Activated naive CD8-positive, alpha-beta T cell treated with anti-CD3 and anti-CD28 coated beads for 36 hours (primary cell): ENCODE measurements at regions not wholly inside any gene's neighbourhood (a gene's known extent, or its start where the extent isn't known, plus 50 kb on each side); places are given as distances from the start of the nearest gene placed in this dataset.
A peak's percentile ranks its signal among the peaks of the same experiment; 100 is the strongest.
"Not testable (repeated sequence)": the region's sequence is repeated elsewhere in the genome, so short reads cannot be mapped to it uniquely, and the experiment has no call there.

Experiments used
- DNase-seq: peaks from one replicate; pipeline ENCODE4 v3.0.0; 2021
- H3K27ac Mint-ChIP-seq: one replicate; pipeline ENCODE4 v1.8.0; 2022; ENCODE audit warnings: mild to moderate bottlenecking, moderate library complexity, mixed read lengths
- H3K27me3 Mint-ChIP-seq: one replicate; pipeline ENCODE4 v1.8.0; 2022; ENCODE audit warnings: mild to moderate bottlenecking, mixed read lengths
- H3K36me3 Mint-ChIP-seq: one replicate; pipeline ENCODE4 v1.8.0; 2021; ENCODE audit warnings: mild to moderate bottlenecking, mixed read lengths
- H3K4me1 Mint-ChIP-seq: one replicate; pipeline ENCODE4 v1.8.0; 2021; ENCODE audit warnings: mixed read lengths
- H3K4me3 Mint-ChIP-seq: one replicate; pipeline ENCODE4 v1.8.0; 2022; ENCODE audit warnings: mild to moderate bottlenecking, moderate library complexity, mixed read lengths
- H3K9me3 Mint-ChIP-seq: one replicate; pipeline ENCODE4 v1.8.0; 2022; ENCODE audit warnings: mixed read lengths

- DNase-seq: peak; percentile 81
- Mint-ChIP-seq H3K4me1 (peaks cover 40% of the 10 kb centered on the region), H3K4me3 (peak overlapping the region; percentile 88), H3K27ac (peak overlapping the region; percentile 97)
- not testable (repeated sequence) for H3K9me3 Mint-ChIP-seq, H3K36me3 Mint-ChIP-seq, H3K27me3 Mint-ChIP-seq
Measured at GRCh38 chr6:27831434-27832081, 80.6 kb downstream of the OR2B2 start.

DNA sequence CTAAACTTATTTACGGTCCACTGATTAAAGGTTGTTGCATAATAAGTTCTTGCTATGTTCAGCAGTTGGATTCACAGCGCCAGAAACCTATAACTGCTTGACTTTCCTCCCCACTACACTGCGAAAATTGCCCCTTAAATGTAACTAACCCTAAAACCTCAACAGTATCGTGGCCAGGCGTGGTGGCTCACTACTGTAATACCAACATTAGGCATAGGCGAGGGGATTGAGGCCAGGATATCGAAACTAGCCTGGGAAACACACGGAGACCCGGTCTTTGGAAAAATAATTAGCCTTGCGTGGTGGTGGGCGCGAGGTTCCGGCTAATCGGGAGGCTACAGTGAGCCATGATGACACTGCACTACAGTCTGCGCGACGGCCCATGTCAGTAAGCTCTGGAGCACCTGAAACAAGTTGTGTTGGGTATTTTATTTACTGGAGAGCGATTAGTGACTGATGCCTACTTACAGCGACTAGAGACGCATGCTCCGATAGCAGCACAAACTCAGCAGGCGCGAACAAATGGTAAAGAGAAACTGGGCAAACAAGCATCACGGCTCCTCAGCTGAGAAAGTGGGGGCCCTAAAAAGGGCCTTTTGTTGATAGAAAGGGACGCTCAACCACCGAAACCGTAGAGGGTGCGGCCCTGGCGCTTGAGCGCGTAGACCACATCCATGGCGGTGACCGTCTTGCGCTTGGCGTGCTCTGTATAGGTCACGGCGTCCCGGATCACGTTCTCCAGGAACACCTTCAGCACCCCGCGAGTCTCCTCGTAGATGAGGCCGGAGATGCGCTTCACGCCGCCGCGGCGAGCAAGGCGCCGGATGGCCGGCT is 81.4 kb downstream of the OR2B2 start:
- H3K36me3 Mint-ChIP-seq, H3K27me3 Mint-ChIP-seq, H3K9me3 Mint-ChIP-seq: not testable (repeated sequence)
- peak overlapping the region; percentile 97 for H3K27ac Mint-ChIP-seq
- peak; percentile 52 for DNase-seq
- peak overlapping the region; percentile 88 for H3K4me3 Mint-ChIP-seq
- peaks cover 35% of the 10 kb centered on the region for H3K4me1 Mint-ChIP-seq

DNA sequence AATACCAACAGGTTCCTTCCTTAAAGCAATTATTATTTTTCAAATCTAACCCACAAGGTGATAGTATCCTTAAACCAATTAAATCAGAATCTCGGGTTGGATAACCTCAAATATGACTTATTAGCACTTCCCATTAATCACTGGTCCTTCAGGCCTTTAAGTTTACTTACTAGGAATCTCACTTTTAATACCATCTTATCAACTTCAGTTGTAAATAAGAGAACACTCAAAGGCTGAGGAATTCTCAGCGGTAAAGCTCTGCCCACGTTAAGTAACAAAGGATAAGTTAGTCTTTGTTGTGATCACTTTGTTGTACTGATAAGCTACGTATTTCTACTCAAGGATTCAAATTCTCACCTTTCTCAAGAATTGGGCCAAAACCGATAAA is 82.0 kb downstream of the OR2B2 start:
- H3K27ac Mint-ChIP-seq: peak overlapping the region; percentile 97
- DNase-seq: no peak
- no peaks in the 10 kb centered on the region for H3K27me3 Mint-ChIP-seq
- H3K4me1 Mint-ChIP-seq: peaks cover 38% of the 10 kb centered on the region
- peaks cover 7% of the 10 kb centered on the region for H3K36me3 Mint-ChIP-seq
- peak overlapping the region; percentile 88 for H3K4me3 Mint-ChIP-seq
- H3K9me3 Mint-ChIP-seq: no peaks in the 10 kb centered on the region

DNA sequence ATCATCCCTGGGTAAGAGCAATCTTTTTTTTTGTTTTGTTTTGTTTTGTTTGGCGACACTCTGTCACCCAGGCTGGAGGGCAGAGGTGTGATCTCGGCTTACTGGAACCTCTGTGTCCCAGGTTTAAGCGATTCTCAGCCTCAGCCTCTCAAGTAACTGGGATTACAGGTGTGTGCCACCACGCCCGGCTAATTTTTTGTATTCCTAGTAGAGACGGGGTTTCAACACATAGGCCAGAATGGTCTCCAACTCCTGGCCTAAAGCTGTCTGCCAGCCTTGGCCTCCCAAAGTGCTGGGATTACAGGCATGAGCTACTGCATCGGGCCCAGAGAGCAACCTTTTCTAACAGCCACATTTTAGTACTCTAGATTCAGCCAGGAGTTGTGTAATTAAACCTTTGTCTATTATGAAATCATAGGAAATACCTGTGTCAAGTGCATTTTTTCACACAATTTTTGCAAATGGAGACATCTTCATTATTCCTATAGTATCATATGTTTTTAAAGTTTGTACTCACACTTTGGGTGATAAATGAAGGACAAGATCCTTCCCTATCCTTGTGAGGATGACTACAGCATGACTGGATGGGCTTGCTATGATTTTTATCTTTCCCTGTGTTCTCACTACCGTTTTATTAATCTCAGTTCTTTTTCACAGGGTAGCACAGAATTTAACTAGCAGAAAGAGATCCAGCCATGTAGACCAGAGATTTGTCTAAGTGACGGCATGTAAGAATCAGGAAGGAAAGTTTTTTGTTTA is 82.6 kb downstream of the OR2B2 start:
- DNase-seq: no peak
- no peaks in the 10 kb centered on the region for H3K9me3 Mint-ChIP-seq
- peak overlapping the region; percentile 88 for H3K4me3 Mint-ChIP-seq
- H3K36me3 Mint-ChIP-seq: peaks cover 5% of the 10 kb centered on the region
- H3K27me3 Mint-ChIP-seq: no peaks in the 10 kb centered on the region
- peak overlapping the region; percentile 97 for H3K27ac Mint-ChIP-seq
- H3K4me1 Mint-ChIP-seq: peaks cover 37% of the 10 kb centered on the region

DNA sequence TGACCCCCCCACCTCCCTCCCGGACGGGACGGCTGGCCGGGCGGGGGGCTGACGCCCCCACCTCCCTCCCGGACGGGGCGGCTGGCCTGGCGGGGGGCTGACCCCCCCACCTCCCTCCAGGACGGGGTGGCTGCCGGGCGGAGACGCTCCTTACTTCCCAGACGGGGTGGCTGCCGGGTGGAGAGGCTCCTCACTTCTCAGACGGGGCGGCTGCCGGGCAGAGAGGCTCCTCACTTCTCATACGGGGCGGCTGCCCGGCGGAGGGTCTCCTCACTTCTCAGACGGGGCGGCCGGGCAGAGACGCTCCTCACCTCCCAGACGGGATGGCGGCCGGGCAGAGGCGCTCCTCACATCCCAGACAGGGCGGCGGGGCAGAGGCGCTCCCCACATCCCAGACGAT is 84.7 kb downstream of the OR2B2 start:
- DNase-seq, H3K9me3 Mint-ChIP-seq, H3K27ac Mint-ChIP-seq, H3K27me3 Mint-ChIP-seq, H3K4me3 Mint-ChIP-seq, H3K36me3 Mint-ChIP-seq: not testable (repeated sequence)
- H3K4me1 Mint-ChIP-seq: peaks cover 36% of the 10 kb centered on the region

DNA sequence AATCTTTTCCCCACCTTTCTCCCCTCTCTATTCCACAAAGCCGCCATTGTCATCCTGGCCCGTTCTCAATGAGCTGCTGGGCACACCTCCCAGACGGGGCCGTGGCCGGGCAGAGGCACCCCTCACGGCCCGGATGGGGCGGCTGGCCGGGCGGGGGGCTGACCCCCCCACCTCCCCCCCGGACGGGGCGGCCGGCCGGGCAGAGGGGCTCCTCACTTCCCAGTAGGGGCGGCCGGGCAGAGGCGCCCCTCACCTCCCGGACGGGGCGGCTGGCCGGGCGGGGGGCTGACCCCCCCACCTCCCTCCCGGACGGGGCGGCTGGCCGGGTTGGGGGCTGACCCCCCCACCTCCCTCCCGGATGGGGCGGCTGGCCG is 85.6 kb downstream of the OR2B2 start:
- H3K4me3 Mint-ChIP-seq, H3K27ac Mint-ChIP-seq, H3K27me3 Mint-ChIP-seq, H3K36me3 Mint-ChIP-seq, DNase-seq, H3K9me3 Mint-ChIP-seq: not testable (repeated sequence)
- H3K4me1 Mint-ChIP-seq: peaks cover 35% of the 10 kb centered on the region

GRCh38 chr6:27825848-27826611 is 86.2 kb downstream of the OR2B2 start:
- not testable (repeated sequence) for H3K9me3 Mint-ChIP-seq, H3K27me3 Mint-ChIP-seq, DNase-seq, H3K36me3 Mint-ChIP-seq
- peak overlapping the region; percentile 59 for H3K4me3 Mint-ChIP-seq
- peaks cover 33% of the 10 kb centered on the region for H3K4me1 Mint-ChIP-seq
- peak overlapping the region; percentile 76 for H3K27ac Mint-ChIP-seq

- peak overlapping the region; percentile 87 for H3K4me3 Mint-ChIP-seq
- H3K27ac Mint-ChIP-seq: peak overlapping the region; percentile 95
- H3K27me3 Mint-ChIP-seq: no peaks in the 10 kb centered on the region
- peaks cover 7% of the 10 kb centered on the region for H3K36me3 Mint-ChIP-seq
- H3K9me3 Mint-ChIP-seq: no peaks in the 10 kb centered on the region
- no peak for DNase-seq
- peaks cover 26% of the 10 kb centered on the region for H3K4me1 Mint-ChIP-seq
Measured at GRCh38 chr6:27825025-27825793, 87.0 kb downstream of the OR2B2 start.

- not testable (repeated sequence) for H3K9me3 Mint-ChIP-seq, H3K36me3 Mint-ChIP-seq, H3K27me3 Mint-ChIP-seq
- DNase-seq: peak; percentile 61
- peak overlapping the region; percentile 87 for H3K4me3 Mint-ChIP-seq
- peaks cover 23% of the 10 kb centered on the region for H3K4me1 Mint-ChIP-seq
- peak overlapping the region; percentile 95 for H3K27ac Mint-ChIP-seq
Measured at GRCh38 chr6:27824211-27825024, 87.8 kb downstream of the OR2B2 start.

DNA sequence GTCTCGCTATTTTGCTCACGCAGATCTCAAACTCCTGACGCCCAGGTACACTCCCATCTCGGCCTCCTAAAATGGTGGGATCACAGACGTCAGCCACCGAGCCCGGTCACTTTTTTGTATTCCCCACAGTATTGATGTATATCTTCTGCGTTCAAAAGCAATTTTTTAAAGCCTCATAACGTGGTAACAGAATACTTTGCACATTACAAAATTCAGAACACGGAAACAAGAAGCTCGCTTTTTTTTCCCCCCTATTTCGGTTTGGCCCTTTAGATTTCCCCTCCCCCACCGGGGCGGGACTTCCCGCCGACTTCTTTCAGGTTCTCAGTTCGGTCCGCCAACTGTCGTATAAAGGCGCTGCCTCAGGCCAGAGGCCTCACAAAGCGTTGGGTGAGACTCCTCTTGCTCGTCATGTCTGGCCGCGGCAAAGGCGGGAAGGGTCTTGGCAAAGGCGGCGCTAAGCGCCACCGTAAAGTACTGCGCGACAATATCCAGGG is 88.4 kb downstream of the OR2B2 start:
- Mint-ChIP-seq H3K27ac (peak overlapping the region; percentile 95), H3K4me3 (peak overlapping the region; percentile 87), H3K4me1 (peaks cover 22% of the 10 kb centered on the region)
- not testable (repeated sequence) for H3K9me3 Mint-ChIP-seq, H3K36me3 Mint-ChIP-seq, H3K27me3 Mint-ChIP-seq
- peak; percentile 69 for DNase-seq

- H3K27ac Mint-ChIP-seq: peak overlapping the region; percentile 56
- peaks cover 23% of the 10 kb centered on the region for H3K27me3 Mint-ChIP-seq
- no peak overlapping the region for H3K4me3 Mint-ChIP-seq
- peaks cover 1% of the 10 kb centered on the region for H3K9me3 Mint-ChIP-seq
- H3K4me1 Mint-ChIP-seq: peaks cover 28% of the 10 kb centered on the region
- peaks cover 12% of the 10 kb centered on the region for H3K36me3 Mint-ChIP-seq
- DNase-seq: no peak
Measured at GRCh38 chr6:27816906-27817305, 95.3 kb downstream of the OR2B2 start.

GRCh38 chr6:27814665-27815424 is 97.4 kb downstream of the OR2B2 start:
- Mint-ChIP-seq H3K9me3 (peaks cover 1% of the 10 kb centered on the region), H3K27ac (peak overlapping the region; percentile 99)

GRCh38 chr6:27814415-27814664 is 97.9 kb downstream of the OR2B2 start:
- Mint-ChIP-seq H3K27ac (peak overlapping the region; percentile 99), H3K4me3 (peak overlapping the region; percentile 88), H3K4me1 (peaks cover 43% of the 10 kb centered on the region), H3K36me3 (peaks cover 23% of the 10 kb centered on the region), H3K27me3 (peaks cover 36% of the 10 kb centered on the region)
- DNase-seq, H3K9me3 Mint-ChIP-seq: not testable (repeated sequence)

More at GRCh38 chr6:27814665-27815424, 97.4 kb downstream of the OR2B2 start:
- H3K27me3 Mint-ChIP-seq: peaks cover 35% of the 10 kb centered on the region
- DNase-seq: peak; percentile 70
- peaks cover 23% of the 10 kb centered on the region for H3K36me3 Mint-ChIP-seq
- peaks cover 45% of the 10 kb centered on the region for H3K4me1 Mint-ChIP-seq
- peak overlapping the region; percentile 88 for H3K4me3 Mint-ChIP-seq
